Stimulated activated naive CD8-positive, alpha-beta T cell treated with anti-CD3 and anti-CD28 coated beads, Interleukin-15, Interleukin-2, amounts not matched to agents 100 ng/mL and 50 ng/mL, for 24 hours (primary cell): ENCODE measurements at regions not wholly inside any gene's neighbourhood (a gene's known extent, or its start where the extent isn't known, plus 50 kb on each side); places are given as distances from the start of the nearest gene placed in this dataset.
"Not testable (repeated sequence)": the region's sequence is repeated elsewhere in the genome, so short reads cannot be mapped to it uniquely, and the experiment has no call there.

Experiments
- H3K27ac Mint-ChIP-seq: one replicate; pipeline ENCODE4 v1.8.0; 2021; ENCODE audit warnings: mild to moderate bottlenecking, mixed read lengths
- H3K27me3 Mint-ChIP-seq: one replicate; pipeline ENCODE4 v1.8.0; 2021; ENCODE audit warnings: mixed read lengths
- H3K36me3 Mint-ChIP-seq: one replicate; pipeline ENCODE4 v1.8.0; 2021; ENCODE audit warnings: low read depth, mixed read lengths
- H3K4me1 Mint-ChIP-seq: one replicate; pipeline ENCODE4 v1.8.0; 2021; ENCODE audit warnings: low read depth, mixed read lengths
- H3K4me3 Mint-ChIP-seq: one replicate; pipeline ENCODE4 v1.8.0; 2021; ENCODE audit warnings: mild to moderate bottlenecking, mixed read lengths
- H3K9me3 Mint-ChIP-seq: one replicate; pipeline ENCODE4 v1.8.0; 2021; ENCODE audit warnings: mixed read lengths

- Mint-ChIP-seq H3K36me3 (no peaks in the 10 kb centered on the region), H3K9me3 (peaks cover 5% of the 10 kb centered on the region), H3K27ac (no peak overlapping the region), H3K4me3 (no peak overlapping the region), H3K27me3 (peaks cover 3% of the 10 kb centered on the region), H3K4me1 (no peaks in the 10 kb centered on the region)
Observed at GRCh38 chr9:26789959-26790358, 102.6 kb downstream of the CAAP1 start.

GRCh38 chr9:26786564-26786963 lies 106.0 kb downstream of the CAAP1 start:
- Mint-ChIP-seq H3K27ac (no peak overlapping the region), H3K36me3 (no peaks in the 10 kb centered on the region), H3K27me3 (peaks cover 4% of the 10 kb centered on the region), H3K4me3 (no peak overlapping the region), H3K9me3 (no peaks in the 10 kb centered on the region), H3K4me1 (no peaks in the 10 kb centered on the region)

GRCh38 chr9:26782899-26783298 lies 109.7 kb downstream of the CAAP1 start:
- Mint-ChIP-seq H3K27ac (no peak overlapping the region), H3K9me3 (peaks cover 5% of the 10 kb centered on the region), H3K36me3 (no peaks in the 10 kb centered on the region), H3K27me3 (peaks cover 4% of the 10 kb centered on the region), H3K4me1 (no peaks in the 10 kb centered on the region), H3K4me3 (no peak overlapping the region)

GRCh38 chr9:26781906-26782305 lies 110.7 kb downstream of the CAAP1 start:
- Mint-ChIP-seq H3K36me3 (no peaks in the 10 kb centered on the region), H3K4me3 (no peak overlapping the region), H3K4me1 (no peaks in the 10 kb centered on the region), H3K27ac (no peak overlapping the region), H3K27me3 (peaks cover 4% of the 10 kb centered on the region), H3K9me3 (peaks cover 5% of the 10 kb centered on the region)

GRCh38 chr9:26780307-26780706 lies 112.3 kb downstream of the CAAP1 start:
- H3K27ac Mint-ChIP-seq, H3K4me1 Mint-ChIP-seq: not testable (repeated sequence)

GRCh38 chr9:26779062-26779461 lies 113.5 kb downstream of the CAAP1 start:
- Mint-ChIP-seq H3K4me1 (no peaks in the 10 kb centered on the region), H3K27ac (no peak overlapping the region), H3K4me3 (no peak overlapping the region), H3K27me3 (peaks cover 7% of the 10 kb centered on the region), H3K36me3 (no peaks in the 10 kb centered on the region), H3K9me3 (peaks cover 5% of the 10 kb centered on the region)

More at GRCh38 chr9:26780307-26780706, 112.3 kb downstream of the CAAP1 start:
- not testable (repeated sequence) for H3K9me3 Mint-ChIP-seq, H3K27me3 Mint-ChIP-seq, H3K4me3 Mint-ChIP-seq, H3K36me3 Mint-ChIP-seq

GRCh38 chr9:26775391-26775790 lies 117.2 kb downstream of the CAAP1 start:
- Mint-ChIP-seq H3K4me1 (no peaks in the 10 kb centered on the region), H3K27me3 (peaks cover 9% of the 10 kb centered on the region), H3K36me3 (no peaks in the 10 kb centered on the region), H3K4me3 (no peak overlapping the region), H3K9me3 (peaks cover 3% of the 10 kb centered on the region), H3K27ac (no peak overlapping the region)

- no peaks in the 10 kb centered on the region for H3K36me3 Mint-ChIP-seq
- peaks cover 9% of the 10 kb centered on the region for H3K27me3 Mint-ChIP-seq
- H3K4me3 Mint-ChIP-seq: no peak overlapping the region
- H3K9me3 Mint-ChIP-seq: no peaks in the 10 kb centered on the region
- H3K27ac Mint-ChIP-seq: no peak overlapping the region
- no peaks in the 10 kb centered on the region for H3K4me1 Mint-ChIP-seq
Observed at GRCh38 chr9:26773056-26773455, 119.5 kb downstream of the CAAP1 start.

GRCh38 chr9:26770821-26771220 lies 121.8 kb downstream of the CAAP1 start:
- Mint-ChIP-seq H3K36me3 (no peaks in the 10 kb centered on the region), H3K4me3 (no peak overlapping the region), H3K27ac (no peak overlapping the region), H3K4me1 (no peaks in the 10 kb centered on the region), H3K27me3 (peaks cover 9% of the 10 kb centered on the region), H3K9me3 (no peaks in the 10 kb centered on the region)

- no peaks in the 10 kb centered on the region for H3K4me1 Mint-ChIP-seq
Observed at GRCh38 chr9:26768145-26768544, 124.5 kb downstream of the CAAP1 start.

GRCh38 chr9:26760675-26761074 lies 131.9 kb downstream of the CAAP1 start:
- no peak overlapping the region for H3K27ac Mint-ChIP-seq
- no peaks in the 10 kb centered on the region for H3K9me3 Mint-ChIP-seq
- no peaks in the 10 kb centered on the region for H3K36me3 Mint-ChIP-seq
- no peaks in the 10 kb centered on the region for H3K4me1 Mint-ChIP-seq
- no peak overlapping the region for H3K4me3 Mint-ChIP-seq
- peaks cover 3% of the 10 kb centered on the region for H3K27me3 Mint-ChIP-seq

More at GRCh38 chr9:26768145-26768544, 124.5 kb downstream of the CAAP1 start:
- H3K27ac Mint-ChIP-seq: no peak overlapping the region
- H3K36me3 Mint-ChIP-seq: no peaks in the 10 kb centered on the region
- H3K4me3 Mint-ChIP-seq: no peak overlapping the region
- no peaks in the 10 kb centered on the region for H3K9me3 Mint-ChIP-seq
- peaks cover 6% of the 10 kb centered on the region for H3K27me3 Mint-ChIP-seq

GRCh38 chr9:26758655-26759054 lies 133.9 kb downstream of the CAAP1 start:
- Mint-ChIP-seq H3K27me3 (peaks cover 2% of the 10 kb centered on the region), H3K36me3 (no peaks in the 10 kb centered on the region), H3K27ac (no peak overlapping the region), H3K4me1 (no peaks in the 10 kb centered on the region), H3K9me3 (no peaks in the 10 kb centered on the region), H3K4me3 (no peak overlapping the region)

- Mint-ChIP-seq H3K4me1 (no peaks in the 10 kb centered on the region), H3K27me3 (peaks cover 3% of the 10 kb centered on the region), H3K27ac (no peak overlapping the region), H3K4me3 (no peak overlapping the region), H3K9me3 (no peaks in the 10 kb centered on the region), H3K36me3 (no peaks in the 10 kb centered on the region)
Observed at GRCh38 chr9:26756881-26757280, 135.7 kb downstream of the CAAP1 start.

GRCh38 chr9:26755476-26755875 lies 137.1 kb downstream of the CAAP1 start:
- no peaks in the 10 kb centered on the region for H3K36me3 Mint-ChIP-seq
- H3K4me1 Mint-ChIP-seq: no peaks in the 10 kb centered on the region
- H3K27me3 Mint-ChIP-seq: peaks cover 3% of the 10 kb centered on the region
- H3K4me3 Mint-ChIP-seq: no peak overlapping the region
- H3K9me3 Mint-ChIP-seq: no peaks in the 10 kb centered on the region
- H3K27ac Mint-ChIP-seq: no peak overlapping the region

- no peaks in the 10 kb centered on the region for H3K36me3 Mint-ChIP-seq
- H3K27ac Mint-ChIP-seq: no peak overlapping the region
- H3K27me3 Mint-ChIP-seq: peaks cover 3% of the 10 kb centered on the region
- no peaks in the 10 kb centered on the region for H3K4me1 Mint-ChIP-seq
- no peak overlapping the region for H3K4me3 Mint-ChIP-seq
- H3K9me3 Mint-ChIP-seq: no peaks in the 10 kb centered on the region
Observed at GRCh38 chr9:26754509-26755164, 138.0 kb downstream of the CAAP1 start.

- no peak overlapping the region for H3K27ac Mint-ChIP-seq
- no peaks in the 10 kb centered on the region for H3K4me1 Mint-ChIP-seq
- peaks cover 3% of the 10 kb centered on the region for H3K27me3 Mint-ChIP-seq
- H3K4me3 Mint-ChIP-seq: no peak overlapping the region
- H3K36me3 Mint-ChIP-seq: no peaks in the 10 kb centered on the region
- no peaks in the 10 kb centered on the region for H3K9me3 Mint-ChIP-seq
Observed at GRCh38 chr9:26753971-26754370, 138.6 kb downstream of the CAAP1 start.
